Epithelial cell of esophagus (primary cell): ENCODE measurements at regions not wholly inside any gene's neighbourhood (a gene's known extent, or its start where the extent isn't known, plus 50 kb on each side); places are given as distances from the start of the nearest gene placed in this dataset.

ENCODE experiments used
- DNase-seq: peaks from one replicate; pipeline ENCODE4 v3.0.0; 2010; ENCODE audit warnings: low read depth
- H3K4me3 ChIP-seq: 2 replicates; pipeline ENCODE4 v1.5.1; 2011; ENCODE audit warnings: mild to moderate bottlenecking, low read length, control low read depth
- TF ChIP-seq, protein P1 (sequence below): IDR thresholded peaks from 2 replicates; pipeline ENCODE4 v1.5.1; 2011; ENCODE audit warnings: low read depth, mild to moderate bottlenecking, low read length, control low read depth, inconsistent platforms; ENCODE audit not compliant: insufficient read depth; ENCODE audit errors: missing control alignments

DNA sequence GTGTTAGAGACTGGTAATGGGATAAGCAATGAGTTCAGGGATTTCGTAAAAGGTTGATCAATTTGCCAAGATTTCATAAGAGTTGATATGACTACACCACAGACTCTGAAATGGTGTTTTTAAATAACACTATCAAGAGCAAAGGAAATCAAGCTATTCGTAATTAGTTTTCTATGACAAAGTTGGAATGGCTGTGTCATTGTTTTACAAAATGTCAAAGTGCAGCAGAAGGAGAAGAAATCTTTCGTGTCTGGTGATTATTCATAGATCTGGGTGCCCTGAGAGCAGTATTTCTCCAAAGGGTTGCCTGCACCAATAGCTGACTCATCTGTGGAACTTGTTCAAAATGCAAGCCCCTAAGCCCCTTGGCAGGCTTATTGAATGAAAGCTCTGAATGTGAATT is 70.1 kb downstream of the NABP1 start:
- TF ChIP-seq, protein P1, sequence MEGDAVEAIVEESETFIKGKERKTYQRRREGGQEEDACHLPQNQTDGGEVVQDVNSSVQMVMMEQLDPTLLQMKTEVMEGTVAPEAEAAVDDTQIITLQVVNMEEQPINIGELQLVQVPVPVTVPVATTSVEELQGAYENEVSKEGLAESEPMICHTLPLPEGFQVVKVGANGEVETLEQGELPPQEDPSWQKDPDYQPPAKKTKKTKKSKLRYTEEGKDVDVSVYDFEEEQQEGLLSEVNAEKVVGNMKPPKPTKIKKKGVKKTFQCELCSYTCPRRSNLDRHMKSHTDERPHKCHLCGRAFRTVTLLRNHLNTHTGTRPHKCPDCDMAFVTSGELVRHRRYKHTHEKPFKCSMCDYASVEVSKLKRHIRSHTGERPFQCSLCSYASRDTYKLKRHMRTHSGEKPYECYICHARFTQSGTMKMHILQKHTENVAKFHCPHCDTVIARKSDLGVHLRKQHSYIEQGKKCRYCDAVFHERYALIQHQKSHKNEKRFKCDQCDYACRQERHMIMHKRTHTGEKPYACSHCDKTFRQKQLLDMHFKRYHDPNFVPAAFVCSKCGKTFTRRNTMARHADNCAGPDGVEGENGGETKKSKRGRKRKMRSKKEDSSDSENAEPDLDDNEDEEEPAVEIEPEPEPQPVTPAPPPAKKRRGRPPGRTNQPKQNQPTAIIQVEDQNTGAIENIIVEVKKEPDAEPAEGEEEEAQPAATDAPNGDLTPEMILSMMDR, result no peak
- no peak overlapping the region for H3K4me3 ChIP-seq
- DNase-seq, result peak; percentile 15

DNA sequence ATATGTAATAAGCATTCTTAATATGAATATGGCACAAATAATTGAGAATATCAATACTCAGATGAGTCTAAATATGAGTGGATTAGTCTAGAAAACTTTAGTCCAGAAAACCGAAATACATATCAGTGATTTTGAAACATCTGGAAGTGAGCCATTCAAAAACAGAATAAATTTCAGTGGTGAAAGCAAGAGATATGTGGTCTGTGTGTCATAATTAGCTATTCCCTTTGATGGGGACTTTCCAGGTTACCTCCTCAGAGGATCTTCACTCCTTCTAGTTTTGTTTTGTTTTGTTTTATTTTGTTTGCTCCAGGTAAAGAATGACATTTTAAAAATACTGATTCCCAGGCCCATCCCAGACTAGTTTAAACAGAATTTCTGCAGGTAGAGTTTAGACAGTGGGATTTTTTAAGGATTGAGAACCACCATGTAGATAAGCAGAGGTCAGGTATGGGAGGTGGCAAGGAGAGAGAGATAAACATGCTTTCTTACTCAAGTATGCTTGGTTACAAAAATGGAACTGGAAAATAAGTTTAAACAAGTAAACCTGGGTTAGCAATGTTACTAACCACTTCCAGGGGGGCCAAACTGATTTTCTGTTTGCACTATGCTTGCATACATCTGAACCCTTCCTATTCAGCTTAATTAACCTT is 70.7 kb downstream of the NABP1 start:
- peak; percentile 9 for DNase-seq
- H3K4me3 ChIP-seq, result no peak overlapping the region
- TF ChIP-seq, protein P1, result no peak

DNA sequence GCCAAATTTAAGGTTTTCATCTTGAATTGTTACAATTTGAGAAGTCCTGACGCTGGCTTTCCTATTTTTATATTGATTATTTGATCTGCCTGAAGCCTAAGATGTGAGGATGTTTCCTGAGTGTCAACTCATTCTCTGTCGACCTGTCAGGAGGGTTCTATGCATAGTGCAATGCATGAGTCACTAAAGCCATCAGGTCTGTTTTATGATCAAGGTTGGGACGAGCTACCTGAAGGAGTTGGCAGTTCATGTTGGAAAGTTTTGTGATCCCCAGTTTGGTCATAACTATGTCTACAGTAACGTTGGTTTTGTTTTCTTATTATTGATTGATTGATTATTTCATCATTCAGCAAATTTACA is 71.2 kb downstream of the NABP1 start:
- TF ChIP-seq, protein P1, result no peak
- peak; percentile 50 for DNase-seq
- no peak overlapping the region for H3K4me3 ChIP-seq

DNA sequence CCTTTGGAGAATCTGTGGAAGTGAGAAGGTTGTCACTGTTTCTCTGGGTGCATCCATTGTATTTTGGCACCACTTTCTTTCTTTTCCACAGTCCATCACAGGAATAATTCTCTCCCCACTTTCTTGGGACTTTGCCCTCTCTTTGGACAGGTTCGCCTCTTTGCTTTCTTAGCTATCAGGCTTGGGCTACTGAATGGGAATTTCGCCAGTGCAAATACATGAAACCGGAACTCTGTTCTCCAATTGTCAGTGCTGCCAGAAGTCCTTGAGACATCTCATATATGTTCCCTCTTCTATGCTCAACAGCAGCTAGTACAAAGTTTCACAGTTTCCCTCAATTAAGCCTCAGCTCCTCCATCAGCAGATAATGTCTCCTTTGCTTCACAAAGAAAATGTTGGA is 76.2 kb downstream of the NABP1 start:
- H3K4me3 ChIP-seq, result no peak overlapping the region
- no peak for DNase-seq
- TF ChIP-seq, protein P1, result no peak

DNA sequence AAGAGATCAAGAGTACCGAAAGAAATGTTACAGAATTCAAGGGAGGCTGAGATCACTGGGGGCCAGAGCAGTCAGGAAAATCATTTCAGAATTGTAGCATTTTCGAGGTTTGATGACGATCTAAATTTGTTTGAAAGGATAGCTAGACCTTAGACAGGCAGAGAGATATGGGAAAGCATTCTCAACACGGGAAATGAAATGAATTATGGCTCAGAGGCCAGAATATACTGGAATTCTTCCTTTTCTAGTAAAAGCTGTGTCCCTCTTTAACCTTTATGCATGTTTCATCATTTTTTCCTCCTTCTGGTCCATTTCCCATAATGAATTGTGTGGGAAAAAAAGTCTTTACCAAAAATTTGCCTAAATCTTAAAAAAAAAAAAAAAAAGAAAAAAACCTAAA is 78.8 kb downstream of the NABP1 start:
- TF ChIP-seq, protein P1, result no peak
- no peak for DNase-seq
- no peak overlapping the region for H3K4me3 ChIP-seq

DNA sequence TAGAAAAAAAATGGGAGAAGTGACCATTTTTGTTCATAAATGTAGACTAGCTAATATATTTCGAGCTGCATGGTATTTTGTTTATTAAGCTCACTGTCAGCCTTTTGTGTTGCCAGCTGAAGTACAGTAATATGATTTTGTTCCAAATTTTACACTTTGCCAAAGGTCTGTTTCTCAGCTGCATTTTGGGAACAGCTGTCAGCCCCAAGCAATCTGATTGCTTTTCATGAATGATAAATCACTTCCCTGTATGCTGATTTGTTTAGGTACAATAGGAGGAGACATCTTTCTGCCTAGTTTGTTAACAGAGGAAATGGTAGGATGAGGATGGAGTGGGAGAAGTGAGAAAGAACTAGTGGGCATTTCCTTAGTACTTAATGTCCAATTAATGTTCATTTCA is 79.3 kb downstream of the NABP1 start:
- TF ChIP-seq, protein P1, result no peak
- H3K4me3 ChIP-seq, result no peak overlapping the region
- DNase-seq, result no peak

DNA sequence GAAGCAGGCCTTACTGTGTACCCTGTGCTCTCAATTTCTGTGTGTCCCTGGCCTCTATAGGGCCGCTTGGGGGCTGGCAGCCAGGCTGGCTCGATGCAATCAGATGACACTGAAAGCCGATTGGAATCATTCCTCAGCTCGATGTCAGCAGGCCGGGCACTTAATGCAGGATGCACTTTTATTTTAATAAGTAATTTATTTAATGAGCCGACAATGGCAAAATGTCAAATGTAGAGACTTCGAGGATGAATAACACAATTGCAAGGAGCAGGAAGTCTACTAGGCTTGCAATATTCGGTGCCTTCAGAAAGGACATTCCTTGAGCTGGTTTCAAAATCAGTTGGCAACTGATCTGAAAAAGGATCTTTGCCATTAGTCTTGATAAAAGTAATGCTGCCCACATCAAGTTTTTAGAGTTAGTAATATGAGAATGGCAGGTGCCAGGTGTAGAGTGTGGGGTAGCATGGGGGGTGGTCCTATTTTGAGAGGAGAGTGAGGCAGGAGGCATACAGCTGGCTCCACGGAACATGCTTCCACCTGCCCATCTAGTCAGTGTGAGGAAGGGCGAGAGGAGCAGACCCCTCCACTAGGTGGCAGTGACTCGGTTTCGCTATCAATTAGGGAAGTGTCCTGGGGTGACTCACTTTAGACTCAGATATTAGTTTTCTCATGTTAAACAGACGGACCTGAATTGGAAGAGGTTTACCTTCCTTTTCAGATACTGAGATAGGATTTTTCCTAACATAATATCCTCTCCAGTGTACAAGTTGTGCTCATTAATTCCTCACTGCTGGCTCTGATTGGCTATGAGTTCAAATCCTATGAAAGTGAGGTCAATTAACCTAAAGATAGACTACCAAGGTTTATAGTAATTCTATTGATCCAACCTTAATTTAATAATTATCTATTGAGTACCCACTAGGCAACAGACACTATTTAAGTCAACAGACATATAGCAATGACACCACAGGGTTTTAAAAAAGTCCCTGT is 80.9 kb downstream of the NABP1 start:
- TF ChIP-seq, protein P1, result peak; percentile 91
- H3K4me3 ChIP-seq, result peak overlapping the region; percentile 13
- peak; percentile 89 for DNase-seq
